Hepatocyte (in vitro differentiated cells): ENCODE measurements at regions not wholly inside any gene's neighbourhood (a gene's known extent, or its start where the extent isn't known, plus 50 kb on each side); places are given as distances from the start of the nearest gene placed in this dataset.

Source experiments
- DNase-seq: peaks from one replicate; pipeline ENCODE4 v3.0.0-alpha.2; 2016; ENCODE audit warnings: low spot score
- H2AFZ ChIP-seq: fragments of 200-600 bp; sonication (generic); 2 replicates; pipeline ENCODE4 v1.6.0; 2016; ENCODE audit warnings: antibody characterized with exemption, mild to moderate bottlenecking
- H3K27ac ChIP-seq: fragments of 200-600 bp; sonication (generic); 2 replicates; pipeline ENCODE4 v1.5.1; 2016; ENCODE audit warnings: mild to moderate bottlenecking
- H3K27me3 ChIP-seq: fragments of 200-600 bp; sonication (generic); 2 replicates; pipeline ENCODE4 v1.6.1; 2016
- H3K36me3 ChIP-seq: fragments of 200-600 bp; sonication (generic); replicated peaks from 2 replicates; pipeline ENCODE4 v1.5.1; 2016; ENCODE audit warnings: low read depth; ENCODE audit not compliant: insufficient read depth
- H3K4me1 ChIP-seq: fragments of 200-600 bp; sonication (generic); 2 replicates; pipeline ENCODE4 v1.5.1; 2016; ENCODE audit warnings: mild to moderate bottlenecking, moderate library complexity; ENCODE audit not compliant: insufficient read depth
- H3K4me2 ChIP-seq: fragments of 200-600 bp; sonication (generic); 2 replicates; pipeline ENCODE4 v1.6.0; 2016
- H3K4me3 ChIP-seq: fragments of 200-600 bp; sonication (generic); 2 replicates; pipeline ENCODE4 v1.5.1; 2016; ENCODE audit warnings: mild to moderate bottlenecking
- H3K79me2 ChIP-seq: fragments of 200-600 bp; sonication (generic); 2 replicates; pipeline ENCODE4 v1.6.0; 2017; ENCODE audit warnings: mild to moderate bottlenecking
- H3K9me2 ChIP-seq: fragments of 200-600 bp; sonication (generic); replicated peaks from 2 replicates; pipeline ENCODE4 v1.6.0; 2017; ENCODE audit warnings: mild to moderate bottlenecking; ENCODE audit not compliant: insufficient read depth
- H3K9me3 ChIP-seq: fragments of 200-600 bp; sonication (generic); 2 replicates; pipeline ENCODE4 v1.5.1; 2016; ENCODE audit warnings: low read depth, mild to moderate bottlenecking
- H4K20me1 ChIP-seq: fragments of 200-600 bp; sonication (generic); 2 replicates; pipeline ENCODE4 v1.6.0; 2016; ENCODE audit warnings: mild to moderate bottlenecking; ENCODE audit not compliant: insufficient read depth, poor library complexity, severe bottlenecking
- CTCF ChIP-seq: fragments of 200-600 bp; sonication (generic); IDR thresholded peaks from 2 replicates; pipeline ENCODE4 v1.5.1; 2016; ENCODE audit warnings: antibody characterized with exemption, mild to moderate bottlenecking; ENCODE audit not compliant: poor library complexity
- EZH2 ChIP-seq: fragments of 200-600 bp; sonication (generic); IDR thresholded peaks from 2 replicates; pipeline ENCODE4 v1.6.1; 2016; ENCODE audit warnings: antibody characterized with exemption, mild to moderate bottlenecking, borderline replicate concordance
- EZH2phosphoT487 ChIP-seq: fragments of 200-600 bp; sonication (generic); IDR thresholded peaks from one replicate; pipeline ENCODE4 v1.6.1; 2018; ENCODE audit warnings: antibody characterized with exemption, mild to moderate bottlenecking, low read depth, moderate library complexity; ENCODE audit not compliant: unreplicated experiment, severe bottlenecking
- WGBS: methylation state at CpG from one replicate; pipeline ENCODE4 v1.1.6; 2016; ENCODE audit warnings: low lambda C conversion rate; ENCODE audit errors: missing lambda C conversion rate; 5-methylcytosine and 5-hydroxymethylcytosine counted together

- no peaks in the 10 kb centered on the region for H3K9me3 ChIP-seq
- H3K4me1 ChIP-seq, result no peaks in the 10 kb centered on the region
- no peak overlapping the region for H2AFZ ChIP-seq
- TF ChIP-seq EZH2 (no peak), CTCF (no peak), EZH2phosphoT487 (no peak)
- no peak overlapping the region for H3K27ac ChIP-seq
- H3K27me3 ChIP-seq, result no peaks in the 10 kb centered on the region
- H3K9me2 ChIP-seq, result no peaks in the 10 kb centered on the region
- H3K79me2 ChIP-seq, result no peaks in the 10 kb centered on the region
- no peak overlapping the region for H3K4me3 ChIP-seq
- no peaks in the 10 kb centered on the region for H3K36me3 ChIP-seq
- no peaks in the 10 kb centered on the region for H4K20me1 ChIP-seq
- no peak overlapping the region for H3K4me2 ChIP-seq
- DNase-seq, result no peak
Measured at GRCh38 chr15:94704421-94704820, 473.1 kb downstream of the MCTP2 start.

GRCh38 chr15:94704946-94705345 is 473.6 kb downstream of the MCTP2 start:
- no peaks in the 10 kb centered on the region for H3K9me2 ChIP-seq
- no peaks in the 10 kb centered on the region for H3K79me2 ChIP-seq
- no peak for DNase-seq
- no peaks in the 10 kb centered on the region for H3K4me1 ChIP-seq
- no peak for TF ChIP-seq CTCF
- no peak for TF ChIP-seq EZH2
- no peak for TF ChIP-seq EZH2phosphoT487
- H3K9me3 ChIP-seq, result no peaks in the 10 kb centered on the region
- no peak overlapping the region for H3K4me3 ChIP-seq
- H4K20me1 ChIP-seq, result no peaks in the 10 kb centered on the region
- WGBS, result 88% methylated on average over 2 of the region's 2 CpGs
- H3K27me3 ChIP-seq, result no peaks in the 10 kb centered on the region
- H2AFZ ChIP-seq, result no peak overlapping the region
- H3K4me2 ChIP-seq, result no peak overlapping the region
- H3K36me3 ChIP-seq, result no peaks in the 10 kb centered on the region
- no peak overlapping the region for H3K27ac ChIP-seq

GRCh38 chr15:94709319-94709718 is 478.0 kb downstream of the MCTP2 start:
- Histone ChIP-seq H3K27me3 (no peaks in the 10 kb centered on the region), H3K4me1 (no peaks in the 10 kb centered on the region), H4K20me1 (no peaks in the 10 kb centered on the region), H3K79me2 (no peaks in the 10 kb centered on the region), H3K4me2 (no peak overlapping the region), H3K4me3 (no peak overlapping the region), H3K27ac (no peak overlapping the region), H3K9me2 (no peaks in the 10 kb centered on the region), H3K36me3 (no peaks in the 10 kb centered on the region), H2AFZ (no peak overlapping the region), H3K9me3 (no peaks in the 10 kb centered on the region)
- WGBS, result 95% methylated on average over 9 of the region's 9 CpGs
- TF ChIP-seq CTCF, result no peak
- TF ChIP-seq EZH2, result no peak
- no peak for TF ChIP-seq EZH2phosphoT487
- no peak for DNase-seq

GRCh38 chr15:94722024-94722636 is 490.8 kb downstream of the MCTP2 start:
- H3K79me2 ChIP-seq, result no peaks in the 10 kb centered on the region
- peaks cover 7% of the 10 kb centered on the region for H3K4me1 ChIP-seq
- no peak for TF ChIP-seq EZH2
- no peak for TF ChIP-seq CTCF
- H3K9me3 ChIP-seq, result no peaks in the 10 kb centered on the region
- no peaks in the 10 kb centered on the region for H3K27me3 ChIP-seq
- no peak overlapping the region for H3K27ac ChIP-seq
- DNase-seq, result no peak
- no peaks in the 10 kb centered on the region for H3K36me3 ChIP-seq
- no peaks in the 10 kb centered on the region for H3K9me2 ChIP-seq
- H3K4me3 ChIP-seq, result no peak overlapping the region
- no peak overlapping the region for H3K4me2 ChIP-seq
- H2AFZ ChIP-seq, result no peak overlapping the region
- WGBS, result 87% methylated on average over 2 of the region's 2 CpGs
- H4K20me1 ChIP-seq, result no peaks in the 10 kb centered on the region
